HepG2 (cell line): ENCODE measurements at regions not wholly inside any gene's neighbourhood (a gene's known extent, or its start where the extent isn't known, plus 50 kb on each side); places are given as distances from the start of the nearest gene placed in this dataset.

Experiments
- ATAC-seq: fragments of 200-7000 bp; cut with Tn5 transposase; 3 replicates; pipeline ENCODE4 v1.9.1; 2020; ENCODE audit warnings: mild to moderate bottlenecking, moderate library complexity
- BruUV-seq: library from RNA; stranded (reverse); fragments of 400-500 nt; replicated peaks from 2 replicates; lab custom pipeline; 2021; lab: Mats Ljungman, UMichigan
- CTCF ChIA-PET: fragments of 300-600 bp; formaldehyde crosslinking; extraction: SDS; loops from one replicate; lab custom pipeline; 2021; ENCODE audit warnings: low total read pairs, inconsistent platforms, low intra/inter-chr PET ratio; lab: Yijun Ruan, JAX
- POLR2A ChIA-PET: fragments of 350-600 bp; sonication (Branson Sonifier 250); formaldehyde crosslinking; loops from one replicate; lab custom pipeline; 2020; ENCODE audit warnings: antibody characterized with exemption, inconsistent platforms; lab: Yijun Ruan, JAX
- DNase-seq: peaks from one replicate; pipeline ENCODE4 v3.0.0-alpha.2; 2015; ENCODE audit warnings: low spot score
- FAIRE-seq: peaks from 3 replicates; lab custom pipeline; 2011; peaks lifted over from hg19 to GRCh38; lab: Jason Lieb, UNC
- H2AFZ ChIP-seq: one replicate; pipeline ENCODE4 v1.6.1; 2011; ENCODE audit warnings: low read length, inconsistent platforms
- H3K27ac ChIP-seq: fragments of 300-600 bp; 3 replicates; pipeline ENCODE4 v1.8.0; 2011; ENCODE audit warnings: mixed run types, mild to moderate bottlenecking, mixed read lengths, low read length, inconsistent platforms; ENCODE audit not compliant: insufficient read depth; ENCODE audit errors: extremely low read length
- H3K27me3 ChIP-seq, 2 experiments: fragments of 200-600 bp in 1 of 2; 2 replicates in 1 of 2; 3 replicates in 1 of 2; pipeline versions ENCODE4 v1.6.0 to v1.8.0; 2011; ENCODE audit warnings: low read length in 2 of 2, mild to moderate bottlenecking in 2 of 2, moderate library complexity in 2 of 2, inconsistent platforms in 1 of 2; ENCODE audit not compliant: insufficient read depth in 2 of 2, control insufficient read depth in 1 of 2
- H3K36me3 ChIP-seq, 2 experiments: fragments of 200-600 bp in 1 of 2; replicated peaks in 1 of 2; 2 replicates in 1 of 2; 3 replicates in 1 of 2; pipeline versions ENCODE4 v1.5.1 to v1.8.0; 2011; ENCODE audit warnings: low read length in 2 of 2, inconsistent platforms in 1 of 2; ENCODE audit not compliant: insufficient read depth in 2 of 2, control insufficient read depth in 1 of 2
- H3K4me1 ChIP-seq: 2 replicates; pipeline ENCODE4 v1.5.1; 2012; ENCODE audit warnings: low read length, inconsistent platforms; ENCODE audit not compliant: insufficient read depth
- H3K4me2 ChIP-seq: 2 replicates; pipeline ENCODE4 v1.6.0; 2011; ENCODE audit warnings: low read depth, low read length, inconsistent platforms
- H3K4me3 ChIP-seq, 3 experiments: fragments of 200-600 bp in 1 of 3; sonication (generic), shearing (Covaris generic) in 1 of 3; replicated peaks in 1 of 3; 2 replicates each; pipeline ENCODE4 v1.5.1; 2011 to 2016; ENCODE audit warnings: low read length in 3 of 3, inconsistent platforms in 2 of 3, low read depth in 2 of 3, mild to moderate bottlenecking in 2 of 3, control low read depth in 1 of 3, mixed read lengths in 1 of 3; ENCODE audit not compliant: insufficient read depth in 1 of 3
- H3K79me2 ChIP-seq: one replicate; pipeline ENCODE4 v1.6.1; 2011; ENCODE audit warnings: low read length, inconsistent platforms; ENCODE audit not compliant: insufficient read depth
- H3K9ac ChIP-seq: 2 replicates; pipeline ENCODE4 v1.6.0; 2011; ENCODE audit warnings: mild to moderate bottlenecking, low read depth, low read length, inconsistent platforms; ENCODE audit not compliant: insufficient read depth
- H3K9me3 ChIP-seq: 2 replicates; pipeline ENCODE4 v1.5.1; 2012; ENCODE audit warnings: mild to moderate bottlenecking, low read length
- H4K20me1 ChIP-seq: 2 replicates; pipeline ENCODE4 v1.6.0; 2011; ENCODE audit warnings: inconsistent platforms, mild to moderate bottlenecking, low read length, moderate library complexity; ENCODE audit not compliant: insufficient read depth
- DDIT3 ChIP-seq: sonication (generic); formaldehyde crosslinking; IDR thresholded peaks from 2 replicates; pipeline ENCODE4 v1.4.0; 2020; ENCODE audit warnings: mild to moderate bottlenecking, missing genetic modification reagents
- DNMT3B ChIP-seq: conservative IDR thresholded peaks from 2 replicates; pipeline ENCODE4 v1.6.1; 2016; ENCODE audit warnings: missing biosample characterization, control low read depth
- HDAC2 ChIP-seq: sonication (generic); formaldehyde crosslinking; IDR thresholded peaks from 2 replicates; pipeline ENCODE4 v1.4.0; 2020; ENCODE audit warnings: missing genetic modification reagents
- KDM6A ChIP-seq: IDR thresholded peaks from 2 replicates; pipeline ENCODE4 v1.6.1; 2016; ENCODE audit warnings: low read depth
- MTA1 ChIP-seq: sonication (generic); formaldehyde crosslinking; IDR thresholded peaks from 2 replicates; pipeline ENCODE4 v1.4.0; 2020; ENCODE audit warnings: missing genetic modification reagents, mild to moderate bottlenecking, borderline replicate concordance
- PHF8 ChIP-seq: sonication (generic); formaldehyde crosslinking; IDR thresholded peaks from 2 replicates; pipeline ENCODE4 v1.5.0; 2020; ENCODE audit warnings: missing genetic modification reagents
- POGK ChIP-seq: sonication (generic); formaldehyde crosslinking; conservative IDR thresholded peaks from 2 replicates; pipeline ENCODE4 v1.8.0; 2022; ENCODE audit warnings: mild to moderate bottlenecking, moderate library complexity, missing genetic modification reagents
- ZFP1 ChIP-seq: IDR thresholded peaks from 2 replicates; pipeline ENCODE4 v1.6.1; 2016
- ZNF142 ChIP-seq: sonication (generic); formaldehyde crosslinking; IDR thresholded peaks from 2 replicates; pipeline ENCODE4 v1.4.0; 2020; ENCODE audit warnings: missing genetic modification reagents
- ZNF33B ChIP-seq: sonication (generic); formaldehyde crosslinking; IDR thresholded peaks from 2 replicates; pipeline ENCODE4 v1.5.1; 2020; ENCODE audit warnings: mild to moderate bottlenecking, missing genetic modification reagents
- ZNF597 ChIP-seq: sonication (generic); formaldehyde crosslinking; IDR thresholded peaks from 2 replicates; pipeline ENCODE4 v1.5.0; 2020; ENCODE audit warnings: missing genetic modification reagents
- ZNF709 ChIP-seq: sonication (generic); formaldehyde crosslinking; IDR thresholded peaks from 2 replicates; pipeline ENCODE4 v1.5.0; 2020; ENCODE audit warnings: mild to moderate bottlenecking, missing genetic modification reagents
- ZNF710 ChIP-seq: sonication (generic); formaldehyde crosslinking; IDR thresholded peaks from 2 replicates; pipeline ENCODE4 v1.5.0; 2020; ENCODE audit warnings: mild to moderate bottlenecking, missing genetic modification reagents, borderline replicate concordance
- ZNF775 ChIP-seq: sonication (generic); formaldehyde crosslinking; IDR thresholded peaks from 2 replicates; pipeline ENCODE4 v1.4.0; 2020; ENCODE audit warnings: missing genetic modification reagents, mild to moderate bottlenecking, moderate library complexity, borderline replicate concordance
- ZNF776 ChIP-seq: sonication (generic); formaldehyde crosslinking; IDR thresholded peaks from 2 replicates; pipeline ENCODE4 v1.4.0; 2020; ENCODE audit warnings: mild to moderate bottlenecking, missing genetic modification reagents
- ZSCAN30 ChIP-seq: sonication (generic); formaldehyde crosslinking; IDR thresholded peaks from 2 replicates; pipeline ENCODE4 v1.5.0; 2020; ENCODE audit warnings: mild to moderate bottlenecking, missing genetic modification reagents
- WGBS: methylation state at CpG from one replicate; pipeline ENCODE4 v1.1.6; 2017; ENCODE audit warnings: low lambda C conversion rate; 5-methylcytosine and 5-hydroxymethylcytosine counted together
- in situ Hi-C: cut with HindIII; loops from 2 replicates; pipeline ENCODE4 v1.10.0; 2017; ENCODE audit warnings: low pct_unique_long_range_greater_than_20kb; ENCODE audit not compliant: extremely low pct_ligation_motif_present
- intact Hi-C: fragments of 100-400 bp; cut with micrococcal nuclease; formaldehyde crosslinking; loops from one replicate; pipeline ENCODE4 v1.10.0; 2022; ENCODE audit not compliant: unreplicated experiment

GRCh38 chr5:156125118-156125517 lies 201.8 kb upstream of the SGCD start:
- no peaks in the 10 kb centered on the region for H3K36me3 ChIP-seq
- in situ Hi-C loops (no loop called here), intact Hi-C loops (no loop called here)
- no peak overlapping the region for H3K4me3 ChIP-seq
- H3K4me2 ChIP-seq, result no peak overlapping the region
- FAIRE-seq (no peak), ATAC-seq (no peak), DNase-seq (no peak)
- H3K27ac ChIP-seq, result no peak overlapping the region
- H2AFZ ChIP-seq, result no peak overlapping the region
- H3K9me3 ChIP-seq, result no peaks in the 10 kb centered on the region
- H3K4me1 ChIP-seq, result no peaks in the 10 kb centered on the region
- CTCF ChIA-PET, result no interaction called here
- no peaks in the 10 kb centered on the region for H4K20me1 ChIP-seq
- H3K27me3 ChIP-seq, result no peaks in the 10 kb centered on the region
- POLR2A ChIA-PET, result no interaction called here
- no peaks in the 10 kb centered on the region for H3K79me2 ChIP-seq
- no peak overlapping the region for H3K9ac ChIP-seq
- no TSS peak for BruUV-seq
- WGBS, result 1% methylated on average over 3 of the region's 3 CpGs
- TF ChIP-seq ZNF776 (CRISPR knock-in tag) (no peak), ZNF709 (no peak), POGK (CRISPR knock-in tag) (no peak), DDIT3 (CRISPR knock-in tag) (no peak), ZNF710 (CRISPR knock-in tag) (no peak), DNMT3B (CRISPR knock-in tag) (no peak), ZNF775 (no peak), ZNF33B (CRISPR knock-in tag) (no peak), ZNF142 (CRISPR knock-in tag) (no peak), HDAC2 (CRISPR knock-in tag) (no peak), ZNF597 (CRISPR knock-in tag) (no peak), ZSCAN30 (CRISPR knock-in tag) (no peak), PHF8 (no peak), ZFP1 (CRISPR knock-in tag) (no peak), KDM6A (CRISPR knock-in tag) (no peak), MTA1 (CRISPR knock-in tag) (no peak)
